ENCODE measurements at regions not wholly inside any gene's neighbourhood (a gene's known extent, or its start where the extent isn't known, plus 50 kb on each side); places are given as distances from the start of the nearest gene placed in this dataset.

DNA sequence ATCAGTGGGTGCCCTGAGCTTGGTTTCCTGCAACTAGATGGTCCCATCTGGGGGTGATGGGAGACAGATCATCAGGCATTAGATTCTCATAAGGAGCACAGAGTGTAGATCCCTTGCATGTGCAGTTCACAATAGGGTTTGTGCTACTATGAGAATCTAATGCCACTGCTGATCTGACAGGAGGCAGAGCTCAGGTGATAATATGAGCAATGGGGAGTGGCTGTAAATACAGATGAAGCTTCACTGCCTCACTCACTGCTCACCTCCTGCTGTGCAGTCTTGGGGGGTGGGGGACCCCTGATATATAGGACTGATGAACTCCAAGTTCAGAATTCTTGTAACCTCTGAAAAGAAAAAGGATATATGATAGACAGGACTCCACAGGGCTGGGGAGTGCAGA is 108.0 kb downstream of the RIN2 start (continued):
- TF ChIP-seq ESRRG (CRISPR knock-in tag; IDR thresholded peaks at IDR 0.05): no peak
- TF ChIP-seq, protein P1, sequence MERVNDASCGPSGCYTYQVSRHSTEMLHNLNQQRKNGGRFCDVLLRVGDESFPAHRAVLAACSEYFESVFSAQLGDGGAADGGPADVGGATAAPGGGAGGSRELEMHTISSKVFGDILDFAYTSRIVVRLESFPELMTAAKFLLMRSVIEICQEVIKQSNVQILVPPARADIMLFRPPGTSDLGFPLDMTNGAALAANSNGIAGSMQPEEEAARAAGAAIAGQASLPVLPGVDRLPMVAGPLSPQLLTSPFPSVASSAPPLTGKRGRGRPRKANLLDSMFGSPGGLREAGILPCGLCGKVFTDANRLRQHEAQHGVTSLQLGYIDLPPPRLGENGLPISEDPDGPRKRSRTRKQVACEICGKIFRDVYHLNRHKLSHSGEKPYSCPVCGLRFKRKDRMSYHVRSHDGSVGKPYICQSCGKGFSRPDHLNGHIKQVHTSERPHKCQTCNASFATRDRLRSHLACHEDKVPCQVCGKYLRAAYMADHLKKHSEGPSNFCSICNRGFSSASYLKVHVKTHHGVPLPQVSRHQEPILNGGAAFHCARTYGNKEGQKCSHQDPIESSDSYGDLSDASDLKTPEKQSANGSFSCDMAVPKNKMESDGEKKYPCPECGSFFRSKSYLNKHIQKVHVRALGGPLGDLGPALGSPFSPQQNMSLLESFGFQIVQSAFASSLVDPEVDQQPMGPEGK (CRISPR knock-in tag; IDR thresholded peaks at IDR 0.05; ENCODE audit: borderline replicate concordance): no peak

DNA sequence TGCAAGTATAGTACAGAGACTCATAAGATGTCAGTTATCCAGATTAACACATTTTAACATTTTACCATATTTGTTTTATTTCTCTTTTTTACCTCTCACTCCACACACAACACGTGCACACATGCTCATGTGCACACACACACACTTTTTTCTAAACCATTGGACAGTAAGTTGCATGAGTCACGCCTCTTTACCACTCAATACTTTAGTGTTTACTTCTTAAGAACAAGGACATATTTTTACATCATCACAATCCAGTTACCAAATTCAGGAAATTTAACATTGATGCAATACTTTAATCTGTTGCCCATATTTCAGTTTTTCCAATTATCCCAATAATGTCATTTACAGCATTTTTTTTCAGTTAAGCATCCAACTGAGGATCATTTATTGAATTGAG is 109.0 kb downstream of the RIN2 start:
- no peak for ATAC-seq
- no peak for TF ChIP-seq ZC3H10 (CRISPR knock-in tag; IDR thresholded peaks at IDR 0.05)
- no peak for TF ChIP-seq ISL1 (CRISPR knock-in tag; IDR thresholded peaks at IDR 0.05)
- TF ChIP-seq, protein P2, sequence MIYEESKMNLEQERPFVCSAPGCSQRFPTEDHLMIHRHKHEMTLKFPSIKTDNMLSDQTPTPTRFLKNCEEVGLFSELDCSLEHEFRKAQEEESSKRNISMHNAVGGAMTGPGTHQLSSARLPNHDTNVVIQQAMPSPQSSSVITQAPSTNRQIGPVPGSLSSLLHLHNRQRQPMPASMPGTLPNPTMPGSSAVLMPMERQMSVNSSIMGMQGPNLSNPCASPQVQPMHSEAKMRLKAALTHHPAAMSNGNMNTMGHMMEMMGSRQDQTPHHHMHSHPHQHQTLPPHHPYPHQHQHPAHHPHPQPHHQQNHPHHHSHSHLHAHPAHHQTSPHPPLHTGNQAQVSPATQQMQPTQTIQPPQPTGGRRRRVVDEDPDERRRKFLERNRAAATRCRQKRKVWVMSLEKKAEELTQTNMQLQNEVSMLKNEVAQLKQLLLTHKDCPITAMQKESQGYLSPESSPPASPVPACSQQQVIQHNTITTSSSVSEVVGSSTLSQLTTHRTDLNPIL (CRISPR knock-in tag; IDR thresholded peaks at IDR 0.05; ENCODE audit: low read depth): no peak
- TF ChIP-seq BACH2 (CRISPR knock-in tag; IDR thresholded peaks at IDR 0.05; ENCODE audit: borderline replicate concordance): no peak
- TF ChIP-seq PPARA (CRISPR knock-in tag; IDR thresholded peaks at IDR 0.05; ENCODE audit: borderline replicate concordance): no peak
- TF ChIP-seq, protein P3, sequence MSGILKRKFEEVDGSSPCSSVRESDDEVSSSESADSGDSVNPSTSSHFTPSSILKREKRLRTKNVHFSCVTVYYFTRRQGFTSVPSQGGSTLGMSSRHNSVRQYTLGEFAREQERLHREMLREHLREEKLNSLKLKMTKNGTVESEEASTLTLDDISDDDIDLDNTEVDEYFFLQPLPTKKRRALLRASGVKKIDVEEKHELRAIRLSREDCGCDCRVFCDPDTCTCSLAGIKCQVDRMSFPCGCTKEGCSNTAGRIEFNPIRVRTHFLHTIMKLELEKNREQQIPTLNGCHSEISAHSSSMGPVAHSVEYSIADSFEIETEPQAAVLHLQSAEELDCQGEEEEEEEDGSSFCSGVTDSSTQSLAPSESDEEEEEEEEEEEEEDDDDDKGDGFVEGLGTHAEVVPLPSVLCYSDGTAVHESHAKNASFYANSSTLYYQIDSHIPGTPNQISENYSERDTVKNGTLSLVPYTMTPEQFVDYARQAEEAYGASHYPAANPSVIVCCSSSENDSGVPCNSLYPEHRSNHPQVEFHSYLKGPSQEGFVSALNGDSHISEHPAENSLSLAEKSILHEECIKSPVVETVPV (CRISPR knock-in tag; IDR thresholded peaks at IDR 0.05): no peak
- TF ChIP-seq, protein P1 (CRISPR knock-in tag; IDR thresholded peaks at IDR 0.05; ENCODE audit: borderline replicate concordance): no peak
- TF ChIP-seq ZNF565 (CRISPR knock-in tag; conservative IDR thresholded peaks at IDR 0.05; ENCODE audit: low read depth): no peak
- no peak for TF ChIP-seq ZFP30 (CRISPR knock-in tag; IDR thresholded peaks at IDR 0.05)
- TF ChIP-seq CSDC2 (CRISPR knock-in tag; IDR thresholded peaks at IDR 0.05): no peak

DNA sequence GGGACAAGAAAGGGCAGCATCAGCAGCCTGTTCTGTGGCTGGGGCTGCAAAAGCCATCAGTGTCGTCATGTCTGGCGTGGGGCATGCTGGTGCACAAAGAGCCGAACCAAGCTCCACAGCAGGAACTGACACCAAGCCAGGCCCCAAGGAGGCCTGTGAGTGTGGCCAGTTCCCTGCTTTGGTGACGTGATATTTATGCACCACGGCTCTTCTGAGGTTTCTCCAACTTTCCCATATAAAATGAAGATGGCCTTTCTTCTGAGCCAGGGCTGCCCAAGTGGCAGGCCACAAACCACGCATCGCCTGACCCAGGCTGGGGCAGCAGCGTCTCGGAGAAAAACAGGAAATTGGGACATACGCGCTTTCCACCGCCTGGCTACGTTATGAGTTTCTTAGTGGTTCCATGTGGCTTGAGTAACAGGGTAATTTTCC is 109.9 kb downstream of the RIN2 start:
- ATAC-seq: no peak
- TF ChIP-seq RARB (CRISPR knock-in tag; IDR thresholded peaks at IDR 0.05): no peak
- TF ChIP-seq, protein P4, sequence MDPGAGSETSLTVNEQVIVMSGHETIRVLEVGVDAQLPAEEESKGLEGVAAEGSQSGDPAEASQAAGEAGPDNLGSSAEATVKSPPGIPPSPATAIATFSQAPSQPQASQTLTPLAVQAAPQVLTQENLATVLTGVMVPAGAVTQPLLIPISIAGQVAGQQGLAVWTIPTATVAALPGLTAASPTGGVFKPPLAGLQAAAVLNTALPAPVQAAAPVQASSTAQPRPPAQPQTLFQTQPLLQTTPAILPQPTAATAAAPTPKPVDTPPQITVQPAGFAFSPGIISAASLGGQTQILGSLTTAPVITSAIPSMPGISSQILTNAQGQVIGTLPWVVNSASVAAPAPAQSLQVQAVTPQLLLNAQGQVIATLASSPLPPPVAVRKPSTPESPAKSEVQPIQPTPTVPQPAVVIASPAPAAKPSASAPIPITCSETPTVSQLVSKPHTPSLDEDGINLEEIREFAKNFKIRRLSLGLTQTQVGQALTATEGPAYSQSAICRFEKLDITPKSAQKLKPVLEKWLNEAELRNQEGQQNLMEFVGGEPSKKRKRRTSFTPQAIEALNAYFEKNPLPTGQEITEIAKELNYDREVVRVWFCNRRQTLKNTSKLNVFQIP (CRISPR knock-in tag; IDR thresholded peaks at IDR 0.05; ENCODE audit: borderline replicate concordance, low read depth): no peak
- no peak for TF ChIP-seq OSR1 (CRISPR knock-in tag; IDR thresholded peaks at IDR 0.05)
- no peak for TF ChIP-seq ZNF565 (CRISPR knock-in tag; conservative IDR thresholded peaks at IDR 0.05; ENCODE audit: low read depth)
- no peak for TF ChIP-seq ZC3H10 (CRISPR knock-in tag; IDR thresholded peaks at IDR 0.05)
- TF ChIP-seq BACH2 (CRISPR knock-in tag; IDR thresholded peaks at IDR 0.05; ENCODE audit: borderline replicate concordance): no peak
- TF ChIP-seq, protein P2 (CRISPR knock-in tag; IDR thresholded peaks at IDR 0.05; ENCODE audit: low read depth): no peak
- no peak for TF ChIP-seq ZFP30 (CRISPR knock-in tag; IDR thresholded peaks at IDR 0.05)
- TF ChIP-seq, protein P1 (CRISPR knock-in tag; IDR thresholded peaks at IDR 0.05; ENCODE audit: borderline replicate concordance): no peak
- no peak for TF ChIP-seq TCF4 (CRISPR knock-in tag; IDR thresholded peaks at IDR 0.05; ENCODE audit: borderline replicate concordance)
- TF ChIP-seq CSDC2 (CRISPR knock-in tag; IDR thresholded peaks at IDR 0.05): no peak
- TF ChIP-seq ZNF8 (CRISPR knock-in tag; IDR thresholded peaks at IDR 0.05): no peak
- no peak for TF ChIP-seq ARNTL (CRISPR knock-in tag; IDR thresholded peaks at IDR 0.05; ENCODE audit: borderline replicate concordance, low read depth)
- TF ChIP-seq ZNF70 (CRISPR knock-in tag; IDR thresholded peaks at IDR 0.05): no peak
- TF ChIP-seq ZFP3 (CRISPR knock-in tag; IDR thresholded peaks at IDR 0.05): no peak
- TF ChIP-seq GLIS3 (CRISPR knock-in tag; IDR thresholded peaks at IDR 0.05): no peak
- TF ChIP-seq TOX (CRISPR knock-in tag; IDR thresholded peaks at IDR 0.05; ENCODE audit: borderline replicate concordance): no peak
- no peak for TF ChIP-seq SNAI2 (CRISPR knock-in tag; IDR thresholded peaks at IDR 0.05)
- TF ChIP-seq ESRRG (CRISPR knock-in tag; IDR thresholded peaks at IDR 0.05): no peak
